NCI-H82 treated with DMSO at 0.1 percent for 48 hours (cell line): ENCODE measurements at regions not wholly inside any gene's neighbourhood (a gene's known extent, or its start where the extent isn't known, plus 50 kb on each side); places are given as distances from the start of the nearest gene placed in this dataset.

Experiments used
- DNase-seq: peaks from one replicate; lab custom pipeline; 2025; ENCODE audit not compliant: unreplicated experiment; lab: John Stamatoyannopoulos, UW

GRCh38 chr7:136665878-136666509, 202.5 kb upstream of the CHRM2 start:
- no peak for DNase-seq

- DNase-seq = no peak
Observed at GRCh38 chr7:136664537-136664936, 203.9 kb upstream of the CHRM2 start.

GRCh38 chr7:136657482-136657921, 210.9 kb upstream of the CHRM2 start:
- DNase-seq = no peak

GRCh38 chr7:136656516-136656915, 211.9 kb upstream of the CHRM2 start:
- no peak for DNase-seq

DNA sequence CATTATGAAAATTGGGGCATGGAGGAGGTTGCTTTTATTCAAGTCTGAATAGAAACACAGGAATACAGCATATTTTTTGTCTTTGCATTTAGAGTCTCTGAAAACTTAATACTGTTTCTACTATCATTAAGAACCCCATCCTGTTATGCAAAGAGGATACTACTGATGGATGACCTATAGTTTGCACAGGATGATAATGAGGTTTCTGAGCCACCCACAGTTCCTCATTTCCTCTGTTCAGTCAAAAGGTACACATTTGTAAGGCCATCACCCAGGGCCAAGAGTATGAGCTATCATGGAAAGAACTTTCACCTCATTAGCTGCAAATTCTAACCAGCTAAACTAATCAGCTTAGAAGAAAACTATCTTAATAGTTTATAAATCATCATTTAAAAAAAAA, 213.0 kb upstream of the CHRM2 start:
- DNase-seq = no peak

DNA sequence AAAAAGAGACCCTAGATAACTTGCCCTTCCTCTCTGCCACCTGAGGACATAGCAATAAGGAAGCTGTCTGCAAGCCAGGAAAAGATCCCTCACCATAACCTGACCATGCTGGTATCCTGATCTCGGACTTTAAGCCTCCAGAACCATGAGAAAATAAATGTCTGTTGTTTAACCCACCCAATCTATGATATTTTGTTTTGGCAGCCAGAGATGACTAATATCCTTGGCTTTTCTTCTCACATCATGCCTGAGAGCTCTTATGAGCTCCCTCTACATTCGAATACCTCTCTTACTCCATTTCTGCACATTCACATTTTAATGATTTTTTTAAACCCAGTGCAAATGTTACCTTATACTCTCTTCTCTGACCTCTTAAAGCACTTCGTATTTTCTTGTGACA, 214.0 kb upstream of the CHRM2 start:
- no peak for DNase-seq

GRCh38 chr7:136652635-136653370, 215.6 kb upstream of the CHRM2 start:
- DNase-seq = no peak

- DNase-seq = no peak
Observed at GRCh38 chr7:136640977-136641376, 227.5 kb upstream of the CHRM2 start.

GRCh38 chr7:136637813-136638212, 230.6 kb upstream of the CHRM2 start:
- DNase-seq = no peak

DNA sequence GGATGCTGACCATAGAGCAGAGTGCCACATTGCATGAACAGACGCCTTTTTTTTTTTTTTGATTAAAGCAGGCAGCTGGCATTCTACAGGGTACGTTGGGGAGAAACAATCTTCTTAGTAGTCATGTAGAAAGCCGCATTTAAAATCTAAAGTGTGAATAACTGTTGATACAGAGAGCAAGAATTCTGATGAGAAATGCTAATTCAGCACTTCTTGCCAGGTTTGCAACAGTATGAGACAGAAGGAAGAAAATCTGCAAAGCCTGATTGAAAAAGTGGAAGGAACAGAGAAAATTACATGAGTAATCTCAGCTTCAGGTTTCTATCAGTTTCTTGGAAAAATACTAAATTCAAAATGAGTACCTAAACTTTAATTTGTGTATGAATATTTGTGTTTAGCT, 232.7 kb upstream of the CHRM2 start:
- no peak for DNase-seq

- no peak for DNase-seq
Observed at GRCh38 chr7:136618818-136619217, 249.6 kb upstream of the CHRM2 start.

- no peak for DNase-seq
Observed at GRCh38 chr7:136617176-136617575, 251.3 kb upstream of the CHRM2 start.

DNA sequence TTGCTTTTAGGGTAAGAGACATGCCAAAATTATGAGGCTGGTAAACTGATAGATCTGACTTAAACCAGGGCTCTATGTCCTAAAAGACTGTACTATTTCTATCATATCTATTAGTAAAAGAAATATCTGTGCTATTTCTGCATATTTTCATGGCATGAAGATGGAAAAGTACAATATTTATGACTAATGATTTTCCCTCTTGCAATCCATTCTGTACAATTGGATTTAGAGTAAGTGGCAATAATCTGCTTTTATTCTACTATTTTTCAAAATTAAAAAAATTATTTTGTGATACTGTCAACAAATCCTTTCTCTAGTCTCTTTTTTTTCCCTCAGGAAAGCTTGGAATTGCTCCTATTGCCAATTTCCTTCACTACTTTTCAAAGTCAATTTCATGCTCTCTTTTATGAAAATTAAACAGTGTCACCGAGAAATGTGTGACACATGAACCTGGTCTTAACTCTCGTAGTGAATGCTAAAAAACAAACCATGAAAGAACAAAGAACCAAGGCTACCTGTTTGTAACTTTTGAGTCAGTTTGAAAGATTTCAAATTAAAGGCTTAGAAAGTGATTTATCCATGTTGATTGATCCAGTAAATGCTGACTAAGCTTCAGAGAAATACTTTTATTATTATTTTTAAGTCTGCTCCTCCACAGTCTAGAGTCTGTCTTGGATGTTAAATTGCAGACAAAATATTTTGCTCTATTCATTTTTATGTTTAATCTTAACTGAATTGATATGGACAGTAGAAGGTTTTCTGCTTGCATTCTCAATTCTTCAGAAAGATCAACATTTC, 262.7 kb upstream of the CHRM2 start:
- no peak for DNase-seq

- no peak for DNase-seq
Observed at GRCh38 chr7:136601772-136602171, 266.7 kb upstream of the CHRM2 start.

GRCh38 chr7:136600475-136600874, 268.0 kb upstream of the CHRM2 start:
- DNase-seq = no peak

DNA sequence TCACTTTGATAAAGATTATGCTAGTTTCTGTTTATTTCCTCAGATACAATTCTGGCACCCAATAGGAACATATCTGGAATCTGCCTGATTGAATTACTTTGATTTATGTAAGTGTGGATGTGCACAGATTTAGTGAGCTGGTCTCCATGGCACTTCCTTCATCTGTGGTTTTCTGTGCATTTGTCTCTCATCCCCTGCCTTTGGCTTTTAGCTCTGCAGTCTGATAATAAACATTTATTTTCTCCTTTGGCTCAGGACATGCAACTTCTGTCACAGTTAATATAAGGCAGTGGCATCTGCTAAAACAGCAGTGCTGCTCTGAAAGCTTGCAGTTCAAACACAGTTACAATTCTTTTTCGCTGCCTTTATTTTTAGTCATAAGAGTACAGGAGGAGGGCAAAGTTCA, 273.7 kb upstream of the CHRM2 start:
- no peak for DNase-seq

GRCh38 chr7:136588216-136588615, 280.2 kb upstream of the CHRM2 start:
- no peak for DNase-seq

DNA sequence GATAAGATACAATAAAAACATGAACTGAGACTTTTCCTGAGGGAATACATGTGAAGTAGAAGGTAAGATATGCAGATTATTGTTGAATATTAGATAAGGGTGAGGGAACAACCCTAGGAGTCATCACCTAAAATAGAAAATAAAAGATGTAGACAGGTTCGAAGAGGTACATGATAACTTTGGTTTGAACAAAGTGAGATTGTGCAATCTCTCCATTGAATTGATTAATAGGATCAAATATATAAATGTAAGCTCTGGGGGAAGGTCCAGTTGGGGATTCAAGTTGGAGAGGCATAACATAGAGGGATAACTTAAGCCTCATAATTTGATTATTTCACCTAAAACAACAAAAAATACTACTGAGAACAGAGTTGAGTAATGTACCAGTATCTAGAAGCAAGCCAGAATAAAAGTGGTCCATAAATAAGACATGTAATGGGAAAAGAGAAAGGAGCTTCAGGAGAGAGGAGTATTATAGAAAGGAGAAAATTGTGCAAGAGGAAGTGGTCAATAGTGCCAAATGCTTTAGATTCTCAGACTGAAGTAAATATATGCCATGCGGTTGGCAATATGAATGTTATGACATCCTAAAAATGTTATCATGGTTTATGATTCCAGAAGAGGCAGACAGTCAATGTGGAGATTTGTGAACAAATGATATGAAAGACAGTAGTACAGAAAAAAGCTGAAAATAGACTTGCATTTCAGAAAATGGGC, 282.3 kb upstream of the CHRM2 start:
- DNase-seq = no peak

DNA sequence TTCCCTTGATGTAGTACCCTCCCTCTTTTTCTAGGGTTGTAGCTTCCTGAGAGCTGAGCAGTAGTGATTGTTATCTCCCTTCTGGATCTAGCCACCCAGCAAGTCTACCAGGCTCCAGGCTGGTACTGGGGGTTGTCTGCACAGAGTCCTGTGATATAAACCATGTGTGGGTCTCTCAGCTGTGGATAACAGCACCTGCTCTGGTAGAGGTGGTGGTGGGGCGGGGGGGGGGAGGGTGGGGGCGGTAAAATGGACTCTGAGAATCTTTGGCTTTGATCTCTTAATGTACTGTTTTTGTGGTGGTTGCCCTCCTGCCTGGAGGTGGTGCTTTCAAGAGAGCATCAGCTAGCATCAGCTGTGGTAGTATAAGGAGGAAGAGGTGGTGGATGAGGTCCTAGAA, 302.0 kb upstream of the CHRM2 start:
- no peak for DNase-seq

DNA sequence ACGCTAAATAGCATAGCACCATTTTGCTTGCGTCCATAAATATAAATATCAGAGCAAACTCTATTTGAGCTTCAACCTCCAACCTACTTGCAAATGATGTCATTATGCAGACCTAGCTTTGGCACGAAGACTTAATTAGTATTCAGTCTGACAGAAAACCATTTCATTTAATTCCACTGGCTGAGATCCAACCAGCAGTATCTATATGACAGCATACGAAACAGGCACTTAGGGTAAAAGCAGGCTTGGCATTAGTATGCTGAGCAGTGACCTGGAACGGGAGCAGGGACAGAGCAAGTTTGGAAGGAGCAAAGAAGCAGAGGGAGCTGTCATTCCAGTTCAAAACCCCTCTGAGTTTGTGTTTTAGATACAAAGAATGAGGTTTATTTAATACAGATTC, 312.5 kb upstream of the CHRM2 start:
- DNase-seq = peak; percentile 32

GRCh38 chr7:136551618-136552017, 316.8 kb upstream of the CHRM2 start:
- no peak for DNase-seq
